Neuron (in vitro differentiated cells): ENCODE measurements at regions not wholly inside any gene's neighbourhood (a gene's known extent, or its start where the extent isn't known, plus 50 kb on each side); places are given as distances from the start of the nearest gene placed in this dataset.

Source experiments
- H2AFZ ChIP-seq: one replicate; pipeline ENCODE4 v1.6.1; 2013; ENCODE audit warnings: low read depth, mild to moderate bottlenecking, inconsistent platforms, low read length, moderate library complexity
- H3K27me3 ChIP-seq: one replicate; pipeline ENCODE4 v1.6.1; 2013; ENCODE audit warnings: low read length; ENCODE audit not compliant: insufficient read depth
- H3K36me3 ChIP-seq: one replicate; pipeline ENCODE4 v1.6.1; 2013; ENCODE audit warnings: low read length; ENCODE audit not compliant: insufficient read depth
- H3K4me1 ChIP-seq: one replicate; pipeline ENCODE4 v1.6.1; 2013; ENCODE audit warnings: low read length; ENCODE audit not compliant: insufficient read depth
- H3K4me3 ChIP-seq: 2 replicates; pipeline ENCODE4 v1.5.1; 2013; ENCODE audit warnings: mild to moderate bottlenecking, low read length, moderate library complexity
- H3K9me3 ChIP-seq: one replicate; pipeline ENCODE4 v1.6.1; 2013; ENCODE audit warnings: low read length

DNA sequence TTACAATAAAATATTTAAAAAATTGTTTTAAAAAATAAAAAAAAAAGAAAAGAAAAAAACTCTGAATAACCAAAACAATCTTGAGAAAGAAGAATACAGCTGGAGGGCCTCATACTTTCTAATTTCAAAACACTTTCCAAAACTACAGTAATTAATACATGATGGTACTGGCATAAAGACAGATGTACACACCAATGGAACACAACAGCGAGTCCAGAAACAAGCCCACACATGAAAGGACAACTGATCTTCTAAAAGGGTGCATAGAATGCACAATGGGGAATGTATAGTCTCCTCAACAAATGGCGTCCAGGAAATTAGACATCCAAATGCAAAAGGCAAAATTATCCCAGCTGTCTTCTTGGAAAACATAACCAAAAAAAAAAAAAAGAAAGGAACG is 99.6 kb downstream of the LURAP1L start:
- H3K9me3 ChIP-seq, result no peaks in the 10 kb centered on the region
- H2AFZ ChIP-seq, result no peak overlapping the region
- H3K27me3 ChIP-seq, result no peaks in the 10 kb centered on the region
- H3K4me1 ChIP-seq, result no peaks in the 10 kb centered on the region
- no peaks in the 10 kb centered on the region for H3K36me3 ChIP-seq
- H3K4me3 ChIP-seq, result no peak overlapping the region

DNA sequence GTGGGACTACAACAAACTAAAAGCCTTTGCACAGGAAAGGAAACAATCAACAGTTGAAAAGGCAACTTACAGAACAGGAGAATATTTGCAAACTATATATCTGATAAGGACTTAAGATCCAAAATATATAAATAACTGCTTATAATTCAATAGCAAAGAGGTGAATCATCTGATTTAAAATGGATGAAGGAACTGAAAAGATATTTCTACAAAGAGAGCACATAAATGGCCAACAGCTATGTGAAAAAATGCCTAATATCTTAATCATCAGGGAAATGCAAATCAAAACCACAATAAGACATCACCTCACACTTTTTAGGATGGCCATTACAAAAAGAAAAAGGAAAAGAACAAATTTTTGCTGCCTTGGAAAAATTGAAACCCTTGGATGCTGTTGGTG is 100.4 kb downstream of the LURAP1L start:
- no peaks in the 10 kb centered on the region for H3K36me3 ChIP-seq
- no peak overlapping the region for H2AFZ ChIP-seq
- no peaks in the 10 kb centered on the region for H3K9me3 ChIP-seq
- H3K4me1 ChIP-seq, result no peaks in the 10 kb centered on the region
- H3K4me3 ChIP-seq, result no peak overlapping the region
- H3K27me3 ChIP-seq, result no peaks in the 10 kb centered on the region

DNA sequence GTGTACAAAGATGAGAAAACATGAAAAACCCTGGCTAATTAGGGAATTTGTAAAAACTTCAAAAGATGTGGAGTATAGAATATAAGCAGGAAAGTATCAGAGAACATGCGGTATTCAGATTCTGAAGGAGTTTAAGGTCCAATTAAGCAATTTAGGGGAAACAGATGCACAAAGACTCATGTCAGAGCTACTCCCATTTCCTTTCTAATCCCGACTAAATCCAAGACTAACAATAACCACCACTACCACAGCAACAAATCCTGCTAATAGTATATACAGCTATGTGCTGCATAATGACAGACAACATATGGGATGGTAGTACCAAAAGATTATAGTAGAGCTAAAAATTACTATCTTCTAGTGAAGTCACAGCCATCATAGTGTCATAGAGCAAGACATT is 102.1 kb downstream of the LURAP1L start:
- Histone ChIP-seq H3K9me3 (no peaks in the 10 kb centered on the region), H2AFZ (no peak overlapping the region), H3K4me3 (no peak overlapping the region), H3K36me3 (no peaks in the 10 kb centered on the region), H3K4me1 (no peaks in the 10 kb centered on the region), H3K27me3 (no peaks in the 10 kb centered on the region)

DNA sequence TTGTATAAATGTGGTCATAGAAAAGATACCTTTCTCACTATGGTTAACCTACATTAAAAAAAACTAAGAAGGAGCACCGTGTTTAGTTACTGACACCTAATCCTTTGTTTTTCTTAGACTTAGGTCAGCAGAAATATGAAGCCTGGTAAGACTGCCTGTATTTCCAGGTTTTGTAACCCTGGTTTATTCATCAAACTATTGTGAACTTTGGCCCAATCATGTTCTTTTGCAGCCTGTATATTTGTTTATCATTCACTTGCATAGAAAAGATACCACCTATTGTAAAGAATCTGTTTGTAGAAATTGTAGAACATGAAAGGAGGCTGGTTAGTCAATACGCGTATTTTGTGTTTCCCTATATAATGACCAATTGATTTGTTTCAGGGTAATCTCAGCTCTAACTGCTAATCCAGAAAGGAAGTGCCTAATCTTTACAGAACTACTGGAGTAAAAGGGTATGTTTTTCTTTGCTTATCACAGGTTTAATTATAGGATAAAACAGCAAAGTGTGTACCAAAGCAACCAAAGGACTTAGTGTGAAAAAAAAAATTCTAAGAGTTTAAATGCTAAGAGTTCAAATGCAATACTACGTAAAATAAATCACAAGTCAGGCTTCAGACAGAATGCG is 103.6 kb downstream of the LURAP1L start:
- H3K27me3 ChIP-seq, result no peaks in the 10 kb centered on the region
- no peaks in the 10 kb centered on the region for H3K36me3 ChIP-seq
- H3K9me3 ChIP-seq, result no peaks in the 10 kb centered on the region
- no peak overlapping the region for H3K4me3 ChIP-seq
- H2AFZ ChIP-seq, result no peak overlapping the region
- H3K4me1 ChIP-seq, result no peaks in the 10 kb centered on the region

DNA sequence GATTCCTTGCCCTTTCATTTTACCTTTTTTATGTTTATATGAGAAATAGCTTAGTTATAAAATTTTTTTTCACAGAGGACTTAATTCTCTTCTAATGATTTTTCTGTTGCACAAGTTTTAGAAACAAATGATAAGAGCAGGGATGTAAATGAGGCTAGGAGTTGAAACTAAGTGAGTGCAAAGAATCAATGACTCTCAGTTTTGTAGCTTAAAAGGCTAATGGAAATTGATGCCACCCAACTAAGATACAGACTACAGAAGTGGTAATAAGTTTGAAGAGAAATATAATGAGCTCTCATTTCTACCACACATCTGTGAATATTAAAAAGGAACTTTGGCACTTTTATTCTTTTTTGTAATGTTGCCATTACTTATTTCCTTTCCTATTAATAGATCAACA is 105.1 kb downstream of the LURAP1L start:
- H3K4me1 ChIP-seq, result no peaks in the 10 kb centered on the region
- no peak overlapping the region for H3K4me3 ChIP-seq
- no peaks in the 10 kb centered on the region for H3K9me3 ChIP-seq
- no peaks in the 10 kb centered on the region for H3K27me3 ChIP-seq
- no peak overlapping the region for H2AFZ ChIP-seq
- H3K36me3 ChIP-seq, result no peaks in the 10 kb centered on the region

DNA sequence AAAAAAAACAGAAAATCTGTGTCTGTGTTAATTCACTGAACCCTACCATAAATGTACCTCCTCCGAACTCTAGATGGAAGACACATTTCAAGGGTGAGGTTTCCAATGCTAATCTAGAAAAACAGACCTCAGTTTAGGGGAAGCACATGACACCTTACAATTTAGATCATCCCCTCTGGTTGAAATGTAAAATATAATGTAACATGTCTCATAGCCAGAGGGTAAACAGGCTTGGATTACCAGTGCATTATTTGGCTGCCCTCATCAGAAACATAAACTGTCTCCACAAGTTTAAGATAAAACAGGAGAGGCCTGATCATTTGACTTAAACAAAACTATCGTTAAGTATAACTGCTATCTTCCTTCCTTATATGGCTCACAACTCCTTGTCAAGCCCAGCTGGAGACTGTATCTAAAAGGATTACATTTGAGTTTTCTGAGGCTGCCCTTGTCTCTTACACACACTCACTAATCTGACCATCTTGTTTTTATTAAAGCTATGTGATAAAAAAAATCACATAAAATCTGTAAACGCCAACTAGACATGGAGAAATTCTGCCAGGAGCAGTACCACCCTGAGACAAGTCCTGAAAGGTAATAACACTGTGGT is 105.7 kb downstream of the LURAP1L start:
- no peaks in the 10 kb centered on the region for H3K9me3 ChIP-seq
- H3K27me3 ChIP-seq, result no peaks in the 10 kb centered on the region
- no peak overlapping the region for H3K4me3 ChIP-seq
- H3K4me1 ChIP-seq, result no peaks in the 10 kb centered on the region
- H2AFZ ChIP-seq, result no peak overlapping the region
- H3K36me3 ChIP-seq, result no peaks in the 10 kb centered on the region

DNA sequence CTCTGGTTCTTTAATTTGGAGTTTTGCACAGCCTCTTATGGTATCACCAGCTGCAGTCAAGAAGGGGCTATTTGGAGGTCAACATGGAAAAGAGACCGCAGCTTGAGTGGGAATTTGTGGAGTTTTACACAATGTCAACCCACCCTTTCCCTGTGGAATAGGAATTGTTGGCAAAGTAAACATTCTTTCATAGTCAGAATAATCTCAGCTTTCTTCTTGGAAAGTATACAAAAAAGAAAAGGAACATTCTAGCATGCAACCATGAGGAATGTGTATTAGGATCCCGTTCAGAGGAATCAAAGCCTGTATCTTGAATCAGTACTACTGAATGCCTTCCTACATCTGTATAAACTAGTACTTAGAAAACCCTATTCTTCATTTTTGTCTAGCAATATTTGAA is 107.6 kb downstream of the LURAP1L start:
- Histone ChIP-seq H3K36me3 (no peaks in the 10 kb centered on the region), H3K27me3 (no peaks in the 10 kb centered on the region), H3K4me3 (no peak overlapping the region), H2AFZ (no peak overlapping the region), H3K4me1 (no peaks in the 10 kb centered on the region), H3K9me3 (no peaks in the 10 kb centered on the region)

DNA sequence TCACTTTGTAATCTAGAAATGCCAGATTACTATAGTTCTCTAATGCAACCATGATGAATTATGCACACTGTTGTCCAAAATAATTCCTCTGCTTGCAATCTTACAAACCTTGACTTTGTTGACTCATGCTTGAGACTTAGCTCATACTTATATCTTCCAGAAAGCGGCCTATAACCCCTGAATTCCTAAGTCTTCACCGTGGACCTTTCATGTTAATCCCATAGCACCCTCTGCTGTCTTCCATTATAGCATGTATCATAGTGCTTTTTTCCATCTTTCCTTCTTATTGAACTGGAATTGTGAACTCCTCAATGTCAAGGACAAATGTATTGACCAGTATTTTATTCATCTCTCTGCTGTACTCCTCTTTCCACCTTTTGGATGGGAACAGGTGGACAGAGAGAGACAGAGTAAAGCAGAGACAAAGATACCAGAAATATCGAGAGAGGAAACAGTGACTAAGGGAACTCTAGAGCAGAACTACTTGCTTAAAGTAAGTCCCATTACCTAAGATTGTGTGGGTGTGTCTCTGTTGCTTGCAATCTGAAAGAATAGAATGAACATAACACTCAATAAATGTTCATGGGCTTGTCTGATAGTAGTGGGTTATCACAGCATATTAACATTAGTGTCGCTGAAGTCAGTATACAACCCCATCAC is 110.0 kb downstream of the LURAP1L start:
- no peaks in the 10 kb centered on the region for H3K27me3 ChIP-seq
- no peak overlapping the region for H2AFZ ChIP-seq
- no peaks in the 10 kb centered on the region for H3K4me1 ChIP-seq
- H3K4me3 ChIP-seq, result no peak overlapping the region
- H3K36me3 ChIP-seq, result no peaks in the 10 kb centered on the region
- H3K9me3 ChIP-seq, result peaks cover 2% of the 10 kb centered on the region

DNA sequence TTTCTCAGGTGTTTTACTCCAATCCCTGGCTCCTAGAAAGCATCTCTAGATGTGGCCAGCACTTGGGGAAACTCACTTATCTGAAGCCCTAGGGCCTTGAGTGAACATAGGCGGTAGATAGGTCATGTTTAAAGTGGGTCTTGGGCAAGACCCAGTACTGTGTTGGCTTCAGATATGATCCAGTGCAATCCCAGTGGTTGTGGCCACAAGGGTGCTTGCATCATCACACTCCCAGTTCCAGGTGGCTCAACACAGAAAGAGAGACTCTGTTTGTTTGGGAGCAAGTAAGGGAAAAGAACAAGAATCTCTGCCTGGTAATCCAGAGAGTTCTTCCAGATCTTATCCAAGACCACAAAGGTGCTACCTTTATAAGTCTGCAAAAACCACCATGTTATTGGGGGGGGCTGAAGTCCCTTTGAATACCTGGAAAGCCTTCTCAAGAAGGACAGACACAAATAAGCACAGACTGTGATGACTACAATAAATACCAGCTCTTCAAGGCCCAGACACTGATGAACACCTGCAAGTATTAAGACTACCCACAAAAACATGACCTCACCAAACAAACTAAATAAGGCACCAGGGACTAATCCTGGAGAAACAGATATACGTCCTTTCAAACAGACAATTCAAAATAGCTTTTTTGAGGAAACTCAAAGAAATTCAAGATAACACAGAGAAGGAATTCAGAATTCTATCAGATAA is 114.7 kb downstream of the LURAP1L start:
- Histone ChIP-seq H3K27me3 (no peaks in the 10 kb centered on the region), H3K36me3 (no peaks in the 10 kb centered on the region), H2AFZ (no peak overlapping the region), H3K9me3 (peaks cover 2% of the 10 kb centered on the region), H3K4me3 (no peak overlapping the region), H3K4me1 (no peaks in the 10 kb centered on the region)

DNA sequence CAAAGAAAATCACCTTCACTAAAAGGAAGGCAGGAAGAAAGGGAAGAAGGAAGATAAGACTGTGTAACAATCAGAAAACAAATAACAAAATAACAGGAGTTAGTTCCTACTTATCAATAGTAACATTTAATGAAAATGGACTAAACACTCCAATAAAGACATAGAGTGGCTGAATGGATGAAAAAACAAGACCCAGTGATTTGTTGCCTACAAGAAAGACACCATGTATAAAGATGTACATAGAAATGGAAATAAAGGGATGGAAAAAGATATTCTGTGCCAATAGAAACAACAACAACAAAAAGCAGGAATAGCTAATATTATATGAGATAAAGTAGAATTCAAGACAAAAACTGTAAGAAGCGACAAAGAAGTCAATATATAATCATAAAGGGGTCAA is 116.8 kb downstream of the LURAP1L start:
- H3K27me3 ChIP-seq, result no peaks in the 10 kb centered on the region
- no peaks in the 10 kb centered on the region for H3K4me1 ChIP-seq
- no peak overlapping the region for H3K4me3 ChIP-seq
- no peak overlapping the region for H2AFZ ChIP-seq
- no peaks in the 10 kb centered on the region for H3K36me3 ChIP-seq
- peaks cover 2% of the 10 kb centered on the region for H3K9me3 ChIP-seq

DNA sequence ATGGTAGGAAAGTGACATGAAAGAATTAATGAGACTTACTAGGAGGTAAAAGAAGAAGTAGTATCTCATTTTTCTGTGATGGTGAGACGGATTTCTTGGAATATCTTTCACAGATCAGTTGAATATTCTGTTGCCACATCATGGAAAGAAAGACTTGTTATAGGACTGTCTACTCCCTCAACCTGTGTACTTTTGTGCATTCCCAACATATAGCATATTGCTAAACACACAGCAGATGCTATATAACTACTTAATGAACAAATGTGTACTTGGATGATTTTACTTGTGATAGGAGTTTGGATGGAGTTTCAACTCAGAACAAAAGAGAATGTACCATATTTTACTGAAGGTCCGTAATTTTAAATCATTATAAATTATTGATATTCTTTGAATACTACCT is 128.5 kb downstream of the LURAP1L start:
- Histone ChIP-seq H3K9me3 (peaks cover 2% of the 10 kb centered on the region), H2AFZ (no peak overlapping the region), H3K27me3 (no peaks in the 10 kb centered on the region), H3K4me3 (no peak overlapping the region), H3K36me3 (no peaks in the 10 kb centered on the region), H3K4me1 (no peaks in the 10 kb centered on the region)

DNA sequence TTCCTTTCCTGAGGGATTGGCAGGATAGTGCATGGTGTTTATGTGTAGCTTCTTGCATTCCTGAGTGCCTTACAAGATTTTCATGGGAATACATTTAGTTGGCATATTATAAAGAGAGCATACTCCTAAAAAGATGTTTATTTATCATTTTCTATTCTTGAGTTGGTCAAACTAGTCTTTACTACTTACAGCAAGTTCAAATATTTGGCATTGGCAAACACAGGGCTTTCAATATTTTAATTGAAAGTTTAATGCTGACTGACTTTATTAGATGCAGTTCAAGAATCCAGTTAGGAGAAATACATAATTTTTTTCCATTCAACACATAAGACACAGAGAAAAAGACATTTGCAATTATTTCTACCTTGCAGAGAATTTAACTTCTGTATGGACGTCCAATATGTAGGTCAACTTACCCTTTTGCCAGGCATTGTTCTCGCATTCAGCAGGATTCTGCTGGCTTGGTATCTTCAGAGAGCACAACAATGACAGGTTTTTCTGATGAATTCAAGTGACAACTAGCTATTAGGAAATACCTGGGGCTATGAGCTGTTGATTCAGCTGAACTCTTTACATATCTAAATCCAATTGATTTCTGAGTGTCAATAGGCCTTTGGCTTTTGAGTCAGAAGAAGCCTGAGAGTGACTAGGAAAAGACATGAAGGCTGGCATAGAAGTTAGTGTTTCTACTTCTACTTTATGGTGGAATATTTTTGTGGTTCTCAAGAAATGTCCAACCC is 129.6 kb downstream of the LURAP1L start:
- H3K36me3 ChIP-seq, result no peaks in the 10 kb centered on the region
- no peaks in the 10 kb centered on the region for H3K27me3 ChIP-seq
- peaks cover 2% of the 10 kb centered on the region for H3K9me3 ChIP-seq
- H3K4me1 ChIP-seq, result no peaks in the 10 kb centered on the region
- H3K4me3 ChIP-seq, result no peak overlapping the region
- H2AFZ ChIP-seq, result no peak overlapping the region

DNA sequence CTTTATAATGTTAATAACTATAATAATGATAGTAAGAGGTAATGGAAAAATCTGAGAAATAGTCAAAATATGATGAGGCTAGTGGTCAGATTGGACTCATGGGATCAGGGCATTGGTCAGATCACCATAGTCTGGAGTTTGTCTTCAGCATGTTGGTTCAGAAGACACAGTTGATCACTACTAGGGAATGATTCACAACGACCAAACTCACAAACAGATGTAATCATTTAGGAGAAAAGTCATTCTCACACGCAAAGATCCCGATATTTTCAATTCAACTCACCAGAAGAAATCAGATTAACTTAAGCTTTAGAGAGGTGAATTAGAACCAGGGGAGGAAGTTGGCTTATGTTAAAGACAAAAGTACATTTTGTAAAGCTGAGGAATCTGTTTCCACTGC is 131.8 kb downstream of the LURAP1L start:
- H3K4me3 ChIP-seq, result no peak overlapping the region

More for the DNA sequence above, 131.8 kb downstream of the LURAP1L start:
- no peaks in the 10 kb centered on the region for H3K36me3 ChIP-seq
- no peaks in the 10 kb centered on the region for H3K9me3 ChIP-seq
- H3K27me3 ChIP-seq, result no peaks in the 10 kb centered on the region
- no peaks in the 10 kb centered on the region for H3K4me1 ChIP-seq
- H2AFZ ChIP-seq, result no peak overlapping the region
